NCI-H2171 treated with DMSO at 0.1 percent for 48 hours (cell line): ENCODE measurements at regions not wholly inside any gene's neighbourhood (a gene's known extent, or its start where the extent isn't known, plus 50 kb on each side); places are given as distances from the start of the nearest gene placed in this dataset.
"Not testable (repeated sequence)": the region's sequence is repeated elsewhere in the genome, so short reads cannot be mapped to it uniquely, and the experiment has no call there.

Experiments used
- DNase-seq: peaks from one replicate; lab custom pipeline; 2025; lab: John Stamatoyannopoulos, UW

GRCh38 chr6:82507112-82507511, 143.5 kb downstream of the TPBG start:
- no peak for DNase-seq

DNA sequence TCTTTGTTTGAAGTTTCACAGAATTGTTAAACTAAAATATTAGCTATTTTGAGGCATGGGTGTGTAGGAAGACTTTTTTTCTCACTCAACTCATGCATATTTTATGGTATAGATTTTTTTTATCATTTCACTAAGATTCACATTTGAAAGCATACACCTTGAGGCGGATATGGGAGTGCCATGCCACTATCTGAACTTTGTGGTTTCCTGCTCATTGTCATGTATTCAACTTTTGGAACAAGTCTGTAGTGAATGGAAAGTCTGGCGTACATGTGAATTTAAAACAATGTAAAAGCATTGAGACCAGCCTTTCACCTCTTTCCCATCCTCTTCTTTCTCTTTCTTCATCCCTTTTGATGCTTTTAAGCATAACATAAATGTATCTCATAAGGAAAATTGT, 147.9 kb downstream of the TPBG start:
- no peak for DNase-seq

GRCh38 chr6:82517896-82518295, 154.3 kb downstream of the TPBG start:
- not testable (repeated sequence) for DNase-seq

- DNase-seq: no peak
Measured at GRCh38 chr6:82521369-82521768, 157.8 kb downstream of the TPBG start.

DNA sequence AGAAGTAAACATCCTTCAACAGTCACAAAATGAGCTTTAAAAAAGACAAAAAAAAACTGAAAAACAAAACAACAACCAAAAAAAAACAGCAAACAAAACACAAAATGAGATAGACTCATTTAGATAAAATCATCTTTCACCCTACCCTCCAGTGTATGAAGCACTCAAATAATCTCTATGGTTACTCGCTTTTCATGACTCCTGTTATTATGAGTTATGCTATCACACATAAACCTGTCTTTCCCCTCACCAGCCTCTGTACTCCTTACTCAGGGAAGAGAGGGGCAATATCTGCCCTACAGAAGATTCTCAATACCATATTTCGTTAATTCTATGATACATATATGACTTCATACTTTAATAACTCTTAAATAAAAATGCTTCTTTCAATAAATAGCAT, 158.2 kb downstream of the TPBG start:
- DNase-seq: no peak

- DNase-seq: no peak
Measured at GRCh38 chr6:82524031-82524430, 160.4 kb downstream of the TPBG start.

DNA sequence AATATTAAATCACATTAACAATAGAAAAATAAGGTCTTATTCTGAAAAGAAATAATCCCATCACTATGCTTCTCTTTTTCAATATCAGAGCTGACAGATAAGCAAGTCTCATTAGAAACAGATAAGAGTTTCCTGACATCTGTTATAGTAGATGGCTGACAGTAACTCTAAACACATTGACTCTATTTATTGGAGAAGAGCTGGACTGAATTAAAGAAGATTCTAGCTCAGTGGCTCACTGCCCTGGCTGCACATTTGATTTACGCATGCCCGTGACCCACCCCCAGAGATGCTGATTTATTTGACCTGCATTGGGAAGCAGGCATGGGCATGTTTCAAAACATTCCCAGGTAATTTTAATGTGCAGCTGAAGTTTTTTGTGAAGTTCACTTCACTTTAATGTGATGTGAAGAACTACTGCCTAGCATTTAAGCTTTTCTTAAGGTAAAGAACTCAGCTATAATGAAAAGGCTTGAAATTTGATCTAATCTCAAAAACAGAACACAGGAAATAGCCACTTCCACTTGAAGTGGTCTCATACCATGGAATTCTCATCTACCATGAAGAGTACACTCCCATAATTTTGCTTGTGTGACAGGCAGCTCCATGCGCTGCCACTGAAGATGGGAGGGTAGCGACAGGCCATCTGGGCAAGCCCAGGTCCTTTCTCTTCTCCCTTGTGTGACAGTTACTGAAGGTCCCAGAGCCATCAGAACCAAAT, 162.3 kb downstream of the TPBG start:
- DNase-seq: no peak

GRCh38 chr6:82529960-82530460, 166.4 kb downstream of the TPBG start:
- DNase-seq: not testable (repeated sequence)

DNA sequence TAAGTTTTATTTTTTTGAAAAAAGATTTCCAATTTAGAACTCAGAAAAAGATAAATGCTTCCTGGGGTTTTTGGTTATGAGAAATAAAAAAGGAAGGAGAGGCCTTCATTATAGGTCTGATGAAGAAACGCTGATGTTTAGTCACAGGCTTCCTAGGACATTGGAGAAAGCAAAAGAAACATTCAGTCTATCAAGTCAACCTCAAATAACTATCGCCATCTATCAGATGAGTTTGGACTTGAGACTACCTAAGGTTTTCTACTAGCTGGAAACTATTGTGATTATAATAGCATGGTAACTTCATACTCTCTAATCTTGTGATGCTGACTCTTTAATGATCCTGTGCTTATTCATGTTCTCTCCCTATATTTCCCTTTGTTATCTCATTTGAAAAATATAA, 171.3 kb downstream of the TPBG start:
- no peak for DNase-seq

- DNase-seq: not testable (repeated sequence)
Measured at GRCh38 chr6:82549480-82549879, 185.9 kb downstream of the TPBG start.

GRCh38 chr6:82551311-82551710, 187.7 kb downstream of the TPBG start:
- not testable (repeated sequence) for DNase-seq

GRCh38 chr6:82551831-82552230, 188.2 kb downstream of the TPBG start:
- DNase-seq: no peak

GRCh38 chr6:82553863-82554531, 190.4 kb downstream of the TPBG start:
- DNase-seq: no peak

- DNase-seq: no peak
Measured at GRCh38 chr6:82554666-82555065, 191.0 kb downstream of the TPBG start.

DNA sequence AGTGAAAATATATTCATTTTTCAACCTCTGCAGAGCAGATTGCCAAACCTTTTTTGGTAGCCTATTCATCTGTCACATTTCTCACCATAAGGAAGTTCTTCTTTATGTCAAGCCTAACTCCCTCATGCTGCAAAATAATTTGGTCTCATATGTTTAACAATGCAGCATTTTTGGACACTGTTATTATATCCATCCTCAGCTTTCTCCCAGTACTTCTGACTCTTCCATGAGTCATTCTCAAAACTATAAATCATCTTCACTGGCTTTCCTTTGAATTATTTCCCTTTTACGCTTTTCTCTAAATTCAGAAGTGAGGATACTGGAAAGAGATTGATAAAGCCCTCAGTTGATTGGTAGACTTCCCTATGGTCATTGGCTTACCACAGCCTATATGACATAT, 192.2 kb downstream of the TPBG start:
- no peak for DNase-seq

- not testable (repeated sequence) for DNase-seq
Measured at GRCh38 chr6:82558531-82558930, 194.9 kb downstream of the TPBG start.

DNA sequence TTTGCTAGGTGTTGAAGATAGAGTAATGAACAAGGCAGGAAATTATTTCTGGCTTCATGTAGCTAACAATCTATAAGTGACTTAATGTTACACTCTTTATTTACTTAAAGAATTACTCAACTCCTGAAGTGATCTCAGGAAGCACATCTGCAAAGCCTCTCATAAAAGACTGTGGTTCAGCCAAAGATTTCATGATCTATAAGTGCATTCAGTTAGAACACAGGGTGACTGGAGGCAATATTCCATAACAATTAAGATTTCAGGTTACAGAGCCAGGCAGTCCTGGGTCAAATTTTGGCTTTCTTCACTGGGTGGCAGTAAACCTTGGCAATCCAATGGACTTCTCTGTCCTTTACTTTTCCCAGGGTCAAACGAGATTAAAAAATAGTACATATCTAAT, 204.0 kb downstream of the TPBG start:
- DNase-seq: no peak

DNA sequence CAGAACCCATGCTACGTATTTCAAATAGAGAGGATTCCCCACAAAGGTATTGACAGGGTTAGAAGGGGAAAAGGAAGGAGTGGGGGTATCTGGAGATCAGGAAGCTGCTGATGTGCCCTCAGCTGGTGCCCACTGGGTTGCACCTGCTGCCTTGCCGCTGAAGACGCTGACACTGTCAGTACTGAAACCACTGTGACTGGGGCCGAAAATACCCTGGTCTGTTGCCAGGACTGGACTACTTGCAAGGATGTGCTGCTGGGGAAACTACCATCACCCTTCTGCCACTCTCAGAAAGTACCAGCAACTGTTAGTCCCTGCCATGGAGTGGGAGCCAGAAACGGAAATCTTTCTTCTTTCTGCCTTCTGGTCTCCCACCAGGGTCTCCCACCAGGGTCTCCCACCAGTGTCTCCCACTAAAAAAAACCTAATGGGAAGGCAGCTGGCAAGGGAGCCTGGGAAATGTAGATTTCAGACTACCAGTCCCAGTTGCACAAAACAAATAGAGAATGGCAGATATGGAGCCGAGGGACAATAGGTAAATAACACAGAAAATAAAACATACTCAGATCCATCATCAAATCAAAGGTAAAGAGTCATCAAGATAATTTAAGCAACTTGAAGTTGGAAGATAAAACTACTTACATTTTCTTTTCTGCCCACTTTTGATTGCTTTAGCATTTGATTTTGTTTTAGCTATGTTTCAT, 204.8 kb downstream of the TPBG start:
- no peak for DNase-seq

DNA sequence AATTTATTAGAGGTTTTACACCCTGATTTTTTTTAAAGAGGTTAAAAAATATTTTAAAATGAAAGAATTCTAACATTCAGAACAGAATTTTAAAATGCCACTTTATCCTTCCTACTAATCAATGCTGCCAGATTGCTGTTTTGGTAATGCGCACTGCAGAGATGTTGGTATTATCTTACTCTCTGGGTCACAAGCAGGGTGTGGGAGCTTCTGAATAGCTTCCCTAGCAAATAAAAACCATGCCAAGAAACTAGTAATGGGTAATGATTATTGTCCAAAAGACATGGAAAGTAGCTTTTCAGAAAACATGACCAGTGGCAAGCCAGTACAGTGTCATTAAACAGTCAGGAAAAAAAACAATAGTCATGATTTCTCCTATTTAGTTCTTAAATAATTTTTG, 205.4 kb downstream of the TPBG start:
- no peak for DNase-seq

GRCh38 chr6:82570083-82570482, 206.5 kb downstream of the TPBG start:
- no peak for DNase-seq

DNA sequence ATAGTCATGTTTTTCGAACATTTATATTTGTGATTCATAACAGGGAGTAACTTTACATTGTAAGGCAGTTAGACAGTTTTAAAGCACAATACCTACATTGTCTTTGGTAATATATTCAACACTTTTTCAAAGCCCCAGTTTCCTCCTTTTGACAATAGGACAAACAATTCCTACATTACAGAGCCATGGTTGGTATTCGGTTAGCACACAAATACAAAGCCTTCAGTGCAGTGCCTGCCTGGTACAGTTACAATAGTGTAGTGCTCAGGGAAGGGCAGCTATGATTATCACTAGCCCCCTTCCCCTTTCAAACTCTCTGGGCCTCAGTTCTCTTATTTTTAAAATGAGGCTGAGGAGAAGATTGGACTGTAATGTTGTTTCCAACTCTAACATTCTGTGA, 207.8 kb downstream of the TPBG start:
- no peak for DNase-seq

GRCh38 chr6:82573254-82573972, 209.8 kb downstream of the TPBG start:
- DNase-seq: no peak
